ENCODE measurements at regions not wholly inside any gene's neighbourhood (a gene's known extent, or its start where the extent isn't known, plus 50 kb on each side); places are given as distances from the start of the nearest gene placed in this dataset.

- DNase-seq (ENCODE audit: low read depth) = no peak
- H3K4me3 ChIP-seq (ENCODE audit: low read depth, low read length) = no peak overlapping the region
Measured at GRCh38 chr2:156901373-156902031, 356.0 kb upstream of the GALNT5 start.

DNA sequence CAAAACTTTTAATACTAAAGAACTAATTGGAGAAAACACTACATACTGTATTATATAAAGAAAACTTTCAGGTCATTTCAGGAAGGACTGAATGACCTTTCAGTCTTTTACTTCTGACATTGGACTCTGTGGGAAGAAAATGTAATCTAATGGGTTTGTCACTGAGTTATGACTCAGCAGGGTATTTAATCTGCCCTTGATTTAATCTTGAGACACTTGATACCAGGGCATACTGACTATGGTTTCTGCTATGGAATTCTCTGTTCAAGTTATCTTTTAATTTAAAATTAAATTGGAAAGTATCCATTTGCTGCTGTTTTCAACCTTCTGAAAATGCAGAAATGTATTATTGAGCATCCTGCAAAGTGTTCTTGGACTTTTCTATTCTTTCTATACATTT is 354.2 kb upstream of the GALNT5 start:
- H3K4me3 ChIP-seq (ENCODE audit: low read depth, low read length) = no peak overlapping the region
- no peak for DNase-seq (ENCODE audit: low read depth)

GRCh38 chr2:156907806-156908205 is 349.7 kb upstream of the GALNT5 start:
- no peak for DNase-seq (ENCODE audit: low read depth)
- H3K4me3 ChIP-seq (ENCODE audit: low read depth, low read length) = no peak overlapping the region

DNA sequence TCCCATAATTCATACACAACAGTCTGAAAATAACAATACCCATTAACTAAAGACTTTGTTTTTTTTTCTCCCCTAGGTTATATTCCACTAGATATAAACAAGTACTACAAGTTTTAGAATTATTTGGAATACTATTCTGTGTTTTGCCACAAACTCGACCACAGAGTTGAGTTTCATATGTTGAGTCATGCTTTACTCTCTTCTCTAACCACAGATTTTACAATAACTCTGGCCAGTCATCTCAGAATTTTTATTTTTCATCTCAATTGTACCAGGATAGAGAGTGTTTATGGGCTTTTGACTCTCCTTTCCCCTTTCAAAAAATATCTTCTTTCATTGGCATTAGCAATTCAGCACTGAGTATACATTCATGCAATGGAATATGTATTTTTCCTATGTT is 348.7 kb upstream of the GALNT5 start:
- no peak overlapping the region for H3K4me3 ChIP-seq (ENCODE audit: low read depth, low read length)
- peak; percentile 34 for DNase-seq (ENCODE audit: low read depth)

DNA sequence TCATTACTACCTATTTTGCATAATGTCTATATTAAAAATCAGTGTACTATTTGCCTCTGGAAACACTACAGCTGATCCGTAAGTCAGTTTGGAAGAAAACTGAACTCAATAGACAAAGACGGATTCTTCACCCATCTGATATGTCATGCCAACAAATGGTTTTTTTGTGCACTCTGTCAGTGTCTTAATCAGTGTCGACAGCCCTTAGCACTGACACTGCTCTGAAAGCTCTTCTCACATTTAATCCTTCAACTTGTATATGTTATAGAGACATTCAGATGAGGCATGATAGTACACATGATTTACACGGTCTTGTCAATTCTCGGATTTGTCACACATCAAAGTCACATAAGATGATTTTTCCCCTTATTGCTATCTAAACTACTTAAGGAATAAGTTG is 347.5 kb upstream of the GALNT5 start:
- no peak overlapping the region for H3K4me3 ChIP-seq (ENCODE audit: low read depth, low read length)
- DNase-seq (ENCODE audit: low read depth) = no peak

DNA sequence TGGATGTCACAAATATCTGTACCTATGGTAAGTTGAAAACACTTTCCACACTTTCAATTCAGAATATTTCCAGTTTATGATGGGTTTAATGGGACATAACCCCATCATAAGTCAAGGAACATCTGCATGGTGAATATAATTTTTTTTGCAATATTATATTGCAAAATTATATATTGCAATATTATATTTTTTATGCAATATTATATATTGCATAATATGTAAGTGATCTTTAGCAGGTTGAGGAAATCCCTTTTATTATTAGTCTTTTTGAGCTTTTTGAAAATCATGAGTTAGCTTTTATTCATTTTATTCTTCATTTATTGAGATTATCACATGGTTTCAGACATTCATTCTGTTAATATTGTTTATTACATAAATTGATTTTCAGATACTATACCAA is 342.2 kb upstream of the GALNT5 start:
- no peak overlapping the region for H3K4me3 ChIP-seq (ENCODE audit: low read depth, low read length)
- DNase-seq (ENCODE audit: low read depth) = no peak

GRCh38 chr2:156918410-156918809 is 339.1 kb upstream of the GALNT5 start:
- DNase-seq (ENCODE audit: low read depth) = no peak
- H3K4me3 ChIP-seq (ENCODE audit: low read depth, low read length) = no peak overlapping the region

- no peak for DNase-seq (ENCODE audit: low read depth)
- H3K4me3 ChIP-seq (ENCODE audit: low read depth, low read length) = no peak overlapping the region
Measured at GRCh38 chr2:156930423-156930822, 327.1 kb upstream of the GALNT5 start.

DNA sequence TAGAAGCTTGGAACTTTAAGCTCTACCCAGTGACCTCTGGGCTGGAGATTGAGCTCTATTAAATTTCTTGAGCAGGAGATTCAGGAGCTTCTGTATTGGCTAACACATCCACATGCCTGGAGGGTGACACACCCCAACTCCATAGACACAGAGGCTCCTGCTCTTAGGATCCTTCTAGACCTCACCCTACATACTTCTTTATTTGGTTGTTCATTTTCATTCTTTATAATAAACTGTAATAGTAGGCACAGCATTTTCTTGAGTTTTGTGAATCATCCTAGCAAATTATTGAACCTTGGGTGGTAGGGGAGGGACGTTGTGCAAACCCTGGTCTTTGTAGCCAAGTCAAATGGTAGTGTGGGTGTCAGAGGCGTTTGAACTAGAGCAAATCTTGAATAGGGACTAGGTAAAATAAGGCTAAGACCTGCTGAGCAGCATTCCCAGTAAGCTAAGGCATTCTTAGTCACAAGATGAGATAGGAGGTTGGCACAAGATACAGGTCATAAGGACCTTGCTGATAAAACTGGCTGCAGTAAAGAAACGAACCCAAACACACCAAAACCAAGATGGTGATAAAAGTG is 323.8 kb upstream of the GALNT5 start:
- no peak for DNase-seq (ENCODE audit: low read depth)
- no peak overlapping the region for H3K4me3 ChIP-seq (ENCODE audit: low read depth, low read length)

DNA sequence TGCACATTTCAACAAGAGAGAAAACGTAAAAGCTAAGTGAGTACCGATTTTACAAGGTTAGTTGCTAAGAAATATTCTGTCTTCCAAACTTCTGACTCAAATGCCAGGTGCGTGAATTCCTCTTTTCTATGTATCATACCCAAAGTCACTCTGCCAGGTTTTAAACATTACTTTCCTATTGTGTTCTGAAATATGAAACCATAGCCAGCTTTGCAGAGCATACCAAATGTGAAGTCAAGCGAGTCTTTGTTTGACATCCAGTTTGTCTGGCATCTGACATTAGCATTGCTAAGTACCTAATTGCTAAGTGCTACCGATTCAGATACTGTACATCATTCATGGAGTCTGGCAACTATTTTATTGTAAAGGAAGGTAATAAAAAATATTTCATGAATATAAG is 321.9 kb upstream of the GALNT5 start:
- DNase-seq (ENCODE audit: low read depth) = no peak
- H3K4me3 ChIP-seq (ENCODE audit: low read depth, low read length) = no peak overlapping the region

DNA sequence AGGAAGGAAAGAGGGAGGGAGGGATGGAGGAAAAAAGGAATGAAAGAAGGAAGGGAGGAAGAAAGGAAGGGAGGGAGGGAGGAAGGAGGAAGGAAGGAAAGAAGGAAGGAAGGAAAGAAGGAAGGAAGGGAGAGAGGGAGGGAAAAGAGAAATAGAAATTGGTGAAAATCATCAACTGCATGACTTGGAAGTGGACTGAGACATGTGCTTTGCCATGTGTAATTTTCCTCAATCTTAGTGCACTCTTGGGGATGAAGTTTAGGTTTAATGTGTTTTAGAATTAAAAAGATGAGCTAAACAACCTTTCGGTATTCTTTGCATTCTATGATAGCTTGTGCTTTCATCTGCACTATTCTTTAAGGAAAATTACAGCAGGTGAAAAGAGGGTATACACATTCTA is 320.1 kb upstream of the GALNT5 start:
- no peak overlapping the region for H3K4me3 ChIP-seq (ENCODE audit: low read depth, low read length)
- DNase-seq (ENCODE audit: low read depth) = no peak

- DNase-seq (ENCODE audit: low read depth) = no peak
- no peak overlapping the region for H3K4me3 ChIP-seq (ENCODE audit: low read depth, low read length)
Measured at GRCh38 chr2:156944871-156945270, 312.6 kb upstream of the GALNT5 start.

DNA sequence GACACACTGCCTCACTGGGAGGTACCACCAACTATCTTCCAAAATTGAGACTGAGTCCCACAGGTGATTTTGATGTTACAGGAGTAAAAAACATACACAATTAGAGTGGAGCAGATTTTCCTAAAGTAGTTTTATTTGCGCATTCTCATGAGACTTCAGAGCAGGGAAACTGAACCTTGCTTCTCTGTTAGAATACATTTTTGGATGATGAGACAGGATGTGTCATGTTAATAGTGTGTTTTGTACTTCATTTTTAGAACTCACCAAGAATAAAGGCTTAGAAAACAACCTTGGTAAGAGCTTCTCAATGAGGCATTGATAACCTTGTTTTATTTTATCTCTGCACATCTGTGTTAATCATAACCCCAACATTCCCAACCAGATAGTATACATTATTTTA is 310.2 kb upstream of the GALNT5 start:
- H3K4me3 ChIP-seq (ENCODE audit: low read depth, low read length) = no peak overlapping the region
- DNase-seq (ENCODE audit: low read depth) = no peak

DNA sequence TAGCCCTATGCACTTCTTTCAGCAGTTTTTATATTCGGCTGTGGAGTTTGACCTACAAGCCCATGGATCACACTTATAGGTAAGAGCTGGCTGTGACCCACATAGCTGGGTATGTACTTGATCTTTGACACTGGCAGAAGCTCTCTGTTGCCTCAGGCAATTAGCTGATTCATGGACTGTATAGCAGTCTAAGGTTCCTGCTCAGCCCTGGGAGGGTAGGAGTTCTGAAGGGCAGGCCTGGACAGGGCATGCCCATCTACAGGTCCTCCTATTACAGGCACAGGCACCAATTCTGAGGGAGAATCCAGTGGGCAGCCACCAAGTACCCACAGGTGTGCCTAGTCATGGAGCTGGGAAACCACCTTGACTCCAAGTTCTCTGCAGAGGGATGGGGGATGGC is 301.8 kb upstream of the GALNT5 start:
- DNase-seq (ENCODE audit: low read depth) = no peak

GRCh38 chr2:156956161-156956560 is 301.3 kb upstream of the GALNT5 start:
- H3K4me3 ChIP-seq (ENCODE audit: low read depth, low read length) = no peak overlapping the region
- DNase-seq (ENCODE audit: low read depth) = no peak

More for the DNA sequence above, 301.8 kb upstream of the GALNT5 start:
- H3K4me3 ChIP-seq (ENCODE audit: low read depth, low read length) = no peak overlapping the region

DNA sequence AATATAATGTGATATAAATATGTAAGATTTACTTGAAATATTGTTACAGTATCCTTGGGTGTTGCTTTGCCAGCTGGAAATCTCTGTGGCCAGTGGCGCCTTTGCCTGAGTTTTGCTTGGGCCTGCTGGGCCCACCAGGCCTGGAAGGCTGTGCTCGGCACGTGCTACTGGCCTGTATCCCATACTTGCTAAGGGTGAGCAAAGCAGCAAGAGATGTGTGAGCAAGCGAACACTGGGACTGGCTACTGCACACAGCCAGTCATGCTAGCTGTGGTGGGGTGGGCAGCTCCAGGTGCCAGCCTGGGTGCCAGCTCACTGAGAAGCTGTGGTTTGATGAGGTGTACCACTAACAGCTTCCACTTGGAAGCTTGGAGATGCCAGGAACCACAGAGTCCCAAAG is 299.1 kb upstream of the GALNT5 start:
- no peak for DNase-seq (ENCODE audit: low read depth)

GRCh38 chr2:156959481-156959880 is 298.0 kb upstream of the GALNT5 start:
- no peak for DNase-seq (ENCODE audit: low read depth)
- no peak overlapping the region for H3K4me3 ChIP-seq (ENCODE audit: low read depth, low read length)

More for the DNA sequence above, 299.1 kb upstream of the GALNT5 start:
- H3K4me3 ChIP-seq (ENCODE audit: low read depth, low read length) = no peak overlapping the region

DNA sequence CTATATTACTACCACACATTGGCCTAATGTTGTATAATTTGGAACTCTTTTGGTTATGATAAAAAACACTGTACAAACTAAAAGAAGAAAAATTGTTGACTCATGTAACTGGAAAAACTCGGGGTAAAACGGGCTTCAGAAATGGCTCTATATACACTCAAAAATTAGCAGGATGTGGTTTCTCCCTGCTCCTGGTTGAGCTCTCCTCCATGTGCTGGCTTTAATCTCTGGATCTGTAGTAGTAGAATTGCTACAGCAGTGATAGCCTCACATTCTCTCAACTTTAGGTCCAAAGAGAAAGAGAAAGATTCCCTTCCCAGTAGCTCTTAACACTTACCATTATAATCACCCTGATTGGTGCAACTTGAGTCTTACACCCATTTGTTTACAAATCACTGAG is 274.9 kb upstream of the GALNT5 start:
- H3K4me3 ChIP-seq (ENCODE audit: low read depth, low read length) = no peak overlapping the region
- DNase-seq (ENCODE audit: low read depth) = no peak

DNA sequence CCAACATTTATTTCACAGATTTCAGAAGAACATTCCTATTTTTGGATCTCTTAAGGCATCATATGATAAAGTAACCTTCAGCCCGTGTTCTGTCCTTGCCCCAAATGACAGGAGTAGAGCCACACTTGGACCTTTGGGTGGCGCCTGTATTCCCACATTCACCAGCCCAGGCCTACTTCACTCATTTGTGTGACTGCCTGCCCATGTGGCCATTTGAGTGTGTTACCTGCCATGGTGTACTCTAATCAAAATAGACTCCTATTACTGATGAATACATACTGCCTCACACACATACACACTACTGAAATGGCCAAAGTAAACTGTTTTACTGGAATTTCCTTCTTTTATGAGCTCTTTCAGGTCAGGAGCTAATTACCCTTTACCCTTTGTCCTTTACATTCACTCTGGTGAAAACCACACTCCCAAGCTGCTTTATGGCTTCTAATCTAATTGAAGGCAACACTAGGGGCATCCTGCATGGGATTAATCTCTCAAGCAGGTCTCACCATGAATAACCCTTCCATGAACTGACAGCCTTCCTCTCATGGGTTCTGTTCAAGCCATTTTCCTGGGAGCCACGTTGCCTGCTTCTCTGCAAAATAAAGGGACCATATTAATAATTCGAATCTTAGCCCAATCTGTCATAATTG is 271.0 kb upstream of the GALNT5 start:
- DNase-seq (ENCODE audit: low read depth) = no peak
- H3K4me3 ChIP-seq (ENCODE audit: low read depth, low read length) = no peak overlapping the region

- no peak for DNase-seq (ENCODE audit: low read depth)
- H3K4me3 ChIP-seq (ENCODE audit: low read depth, low read length) = no peak overlapping the region
Measured at GRCh38 chr2:156999661-157000060, 257.8 kb upstream of the GALNT5 start.

- DNase-seq (ENCODE audit: low read depth) = no peak
- H3K4me3 ChIP-seq (ENCODE audit: low read depth, low read length) = no peak overlapping the region
Measured at GRCh38 chr2:157004789-157005188, 252.7 kb upstream of the GALNT5 start.

Measured in skeletal muscle cell (primary cell).